Activated CD8-positive, alpha-beta memory T cell treated with anti-CD3 and anti-CD28 coated beads for 24 hours (primary cell): ENCODE measurements at regions not wholly inside any gene's neighbourhood (a gene's known extent, or its start where the extent isn't known, plus 50 kb on each side); places are given as distances from the start of the nearest gene placed in this dataset.
"Not testable (repeated sequence)": the region's sequence is repeated elsewhere in the genome, so short reads cannot be mapped to it uniquely, and the experiment has no call there.

Source experiments
- DNase-seq: peaks from one replicate; pipeline ENCODE4 v3.0.0-alpha.2; 2020

DNA sequence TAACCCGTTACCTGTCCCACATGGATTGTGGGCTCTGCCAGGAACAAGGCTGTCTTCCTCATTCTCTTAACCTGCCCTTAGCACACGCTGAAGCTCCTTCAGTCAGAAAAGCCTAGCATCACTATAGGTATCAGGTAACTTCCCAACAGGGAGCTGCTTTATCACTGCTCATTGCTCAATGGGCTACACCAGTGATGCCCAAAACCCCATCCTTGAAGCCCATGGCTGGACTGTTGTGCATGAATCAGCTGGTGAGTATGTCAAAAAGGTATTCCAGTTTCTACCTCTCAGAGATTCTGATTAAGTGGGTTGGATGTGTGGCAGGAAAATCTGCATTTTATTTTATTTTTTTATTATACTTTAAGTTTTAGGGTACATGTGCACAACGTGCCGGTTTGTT is 362.2 kb downstream of the LRATD1 start:
- no peak for DNase-seq

GRCh38 chr2:14996351-14997014 is 364.0 kb downstream of the LRATD1 start:
- DNase-seq: no peak

- no peak for DNase-seq
These were observed 366.0 kb downstream of the LRATD1 start for GRCh38 chr2:14998546-14998945.

DNA sequence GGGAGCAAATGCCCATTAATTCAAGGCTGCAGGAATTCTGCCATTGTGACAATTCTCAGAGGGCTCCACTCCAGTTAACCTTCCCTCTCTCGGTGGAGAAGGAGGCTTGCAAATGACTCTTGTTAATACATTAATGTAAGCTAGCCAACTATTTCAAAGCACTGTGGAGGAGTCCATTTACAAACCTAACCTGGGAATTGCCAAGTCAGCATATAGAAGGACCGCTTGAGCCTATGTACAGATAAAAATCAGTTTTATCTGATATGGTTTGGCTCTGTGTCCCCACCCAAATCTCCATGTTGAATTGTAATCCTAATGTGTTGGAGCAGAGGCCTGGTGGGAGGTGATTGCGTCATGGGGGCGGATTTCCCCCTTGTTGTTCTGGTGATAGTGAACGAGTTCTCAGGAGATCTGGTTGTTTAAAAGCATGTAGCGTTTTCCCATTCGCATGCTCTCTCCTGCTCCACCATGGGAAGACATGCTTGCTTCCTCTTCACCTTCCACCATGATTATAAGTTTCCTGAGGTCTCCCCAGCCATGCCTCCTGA is 366.7 kb downstream of the LRATD1 start:
- DNase-seq: no peak

DNA sequence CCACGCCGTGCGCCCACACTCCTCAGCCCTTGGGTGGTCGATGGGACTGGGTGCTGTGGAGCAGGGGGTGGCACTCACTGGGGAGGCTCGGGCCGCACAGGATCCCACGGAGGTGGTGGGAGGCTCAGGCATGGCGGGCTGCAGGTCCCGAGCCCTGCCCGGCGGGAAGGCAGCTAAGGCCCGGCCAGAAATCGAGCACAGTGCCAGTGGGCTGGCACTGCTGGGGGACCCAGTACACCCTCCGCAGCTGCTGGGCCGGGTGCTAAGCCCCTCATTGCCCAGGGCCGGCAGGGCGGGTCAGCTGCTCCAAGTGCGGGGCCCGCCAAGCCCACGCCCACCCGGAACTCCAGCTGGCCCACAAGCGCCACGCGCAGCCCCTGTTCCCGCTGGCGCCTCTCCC is 370.0 kb downstream of the LRATD1 start:
- not testable (repeated sequence) for DNase-seq

- DNase-seq: no peak
These were observed 374.1 kb downstream of the LRATD1 start for GRCh38 chr2:15006667-15007066.

DNA sequence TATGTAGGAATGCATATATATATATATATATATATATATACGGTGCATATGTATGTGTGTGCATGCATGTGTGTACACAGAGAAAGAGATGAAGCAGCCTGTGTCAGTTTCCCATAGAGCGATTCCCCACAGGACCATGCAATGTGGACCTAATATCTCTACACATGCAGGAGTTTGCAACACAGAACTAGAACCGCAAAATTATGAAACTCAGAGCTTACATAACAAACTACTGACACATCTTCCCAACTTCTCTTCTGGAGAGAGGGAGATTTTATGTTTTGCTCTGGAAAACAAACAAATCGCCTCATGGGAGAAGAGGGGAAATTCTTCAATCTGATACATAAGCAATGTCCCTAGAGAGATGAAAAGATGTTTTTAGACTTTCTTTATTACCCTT is 377.2 kb downstream of the LRATD1 start:
- DNase-seq: no peak

- no peak for DNase-seq
These were observed 377.8 kb downstream of the LRATD1 start for GRCh38 chr2:15010346-15010745.

DNA sequence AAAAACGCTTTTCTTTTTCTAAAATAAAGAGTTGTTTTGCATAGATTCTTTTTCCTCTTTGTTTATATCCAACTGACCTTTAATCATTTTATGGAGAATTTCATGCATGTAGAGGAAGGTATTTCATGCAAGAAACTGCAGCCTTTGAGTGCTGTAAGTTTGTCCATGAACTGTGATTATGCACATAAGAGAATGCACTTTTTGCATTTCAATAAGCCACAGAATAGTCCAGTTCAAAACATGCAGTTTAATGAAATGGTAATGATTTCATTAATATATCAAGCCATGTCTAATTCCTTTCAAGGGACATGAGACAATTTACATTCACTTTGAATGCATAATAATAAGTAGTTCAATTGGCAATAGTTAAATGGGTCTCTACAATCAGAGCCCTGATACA is 386.3 kb downstream of the LRATD1 start:
- DNase-seq: no peak

DNA sequence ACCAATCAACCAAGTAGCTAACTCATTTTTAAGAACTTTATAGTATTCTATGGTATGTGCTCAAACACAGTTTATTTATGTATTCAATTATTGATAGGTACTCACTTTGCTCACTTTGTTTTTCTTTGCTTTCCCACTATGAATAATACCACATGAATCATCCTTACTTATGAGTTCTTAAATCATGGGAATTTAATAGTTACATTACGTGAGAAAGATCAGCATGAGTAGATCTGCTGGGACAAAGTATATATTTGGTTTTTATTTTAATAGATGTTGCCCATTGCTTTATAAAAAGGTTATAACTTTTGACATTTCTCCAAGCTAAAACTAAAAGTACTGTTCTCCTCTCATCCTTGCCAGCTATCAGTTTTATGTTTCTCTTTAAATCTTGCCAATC is 390.7 kb downstream of the LRATD1 start:
- DNase-seq: no peak

- DNase-seq: no peak
These were observed 395.9 kb downstream of the LRATD1 start for GRCh38 chr2:15028406-15028805.

DNA sequence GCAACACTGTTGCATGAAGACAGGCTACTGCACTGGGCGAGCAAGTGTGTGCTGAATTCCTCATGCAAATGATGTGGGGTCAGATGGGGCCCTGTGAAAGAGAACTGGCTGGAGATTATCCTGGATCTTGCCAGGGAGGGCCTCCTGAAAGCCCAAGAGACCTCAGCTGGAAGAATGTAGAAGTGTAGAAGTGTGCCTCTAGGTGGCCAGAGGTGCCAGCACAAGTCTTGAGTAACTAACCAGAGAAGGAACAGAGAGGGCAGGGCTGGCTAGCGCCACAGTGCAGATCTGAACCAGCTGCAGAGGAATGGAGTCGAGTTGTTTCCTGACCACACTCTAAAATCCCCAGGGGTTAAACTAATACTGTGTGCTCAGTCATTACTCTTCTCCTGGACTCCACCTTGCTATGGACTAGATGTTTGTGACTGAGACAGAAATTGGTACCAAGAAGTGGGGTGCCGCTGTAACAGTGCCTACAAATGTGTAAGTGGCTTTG is 399.3 kb downstream of the LRATD1 start:
- DNase-seq: no peak

GRCh38 chr2:15034246-15034645 is 401.7 kb downstream of the LRATD1 start:
- DNase-seq: no peak

GRCh38 chr2:15034860-15035259 is 402.3 kb downstream of the LRATD1 start:
- no peak for DNase-seq

DNA sequence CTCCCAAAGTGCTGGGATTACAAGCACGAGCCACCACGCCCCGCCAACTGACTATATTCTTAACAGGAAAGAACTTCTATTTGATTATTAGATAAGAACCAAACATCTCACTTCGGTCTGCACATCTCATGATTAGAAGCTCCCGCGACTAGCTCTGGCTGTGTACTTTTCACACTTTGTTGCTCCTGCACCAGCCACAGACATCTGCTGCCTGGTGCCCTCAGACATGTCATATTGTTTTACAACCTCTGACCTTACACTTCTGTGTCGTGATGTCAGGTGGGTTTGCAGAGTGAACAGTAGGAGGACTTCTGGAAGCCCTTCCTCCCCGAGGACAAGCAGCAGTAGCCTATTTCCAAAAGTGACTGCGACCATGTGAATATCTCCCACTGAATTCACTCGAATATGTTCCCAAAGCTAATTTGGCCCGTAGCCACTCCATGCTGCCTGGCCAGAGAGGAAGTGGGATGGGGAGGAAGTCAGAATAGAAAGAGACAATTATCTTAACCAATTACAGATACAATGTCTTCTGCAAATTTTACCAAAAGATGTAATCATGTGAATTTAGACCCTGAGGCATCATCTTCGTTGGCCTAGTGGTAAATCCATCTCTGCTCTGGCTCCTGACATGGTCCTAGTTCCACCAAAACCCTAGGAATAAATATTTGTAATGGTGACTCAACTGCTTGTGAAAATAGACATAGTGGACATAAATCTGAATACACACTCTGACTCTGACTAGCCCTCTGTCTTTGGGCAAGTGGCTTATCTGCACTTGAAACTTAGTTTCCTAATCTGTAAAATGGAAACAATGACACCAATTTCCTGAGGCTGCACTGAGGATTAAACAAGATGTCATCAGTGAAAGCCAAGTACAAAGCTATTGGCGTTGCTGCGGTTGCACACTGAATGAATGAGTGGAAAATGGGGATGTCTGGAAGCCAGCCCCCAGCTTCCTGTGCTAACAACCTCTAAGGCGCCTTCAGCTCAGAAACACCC is 406.1 kb downstream of the LRATD1 start:
- DNase-seq: no peak

DNA sequence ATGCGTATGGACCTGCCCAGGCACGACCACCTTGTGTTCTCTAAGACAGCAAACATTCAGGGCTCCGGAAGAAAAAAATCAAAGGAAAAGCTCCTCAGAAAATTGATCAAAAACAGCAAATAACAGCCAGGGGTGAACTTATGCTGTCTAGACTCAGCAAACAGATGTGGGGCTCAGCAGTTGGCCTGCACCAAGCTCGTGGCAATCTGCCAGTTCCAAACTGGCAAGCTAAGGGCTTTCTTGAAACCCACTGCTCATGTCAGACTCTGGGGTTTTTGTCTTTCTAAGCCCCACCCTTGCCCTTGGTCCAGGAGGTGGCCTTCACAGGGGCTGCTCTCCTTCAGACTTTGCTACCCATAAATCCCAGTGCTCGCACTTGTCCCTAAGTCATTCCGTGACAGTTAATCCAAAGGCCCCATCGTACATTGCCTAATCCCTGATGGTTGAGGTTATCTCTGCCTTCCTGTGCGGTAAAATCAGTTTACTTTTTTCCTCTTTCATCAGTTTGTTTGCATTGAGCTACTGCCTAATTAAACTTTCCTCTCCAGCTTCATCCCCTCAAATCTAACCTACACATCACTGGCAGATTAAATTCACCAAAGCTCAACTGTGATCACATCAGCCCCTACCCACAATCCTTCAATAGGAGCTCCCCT is 408.0 kb downstream of the LRATD1 start:
- no peak for DNase-seq

DNA sequence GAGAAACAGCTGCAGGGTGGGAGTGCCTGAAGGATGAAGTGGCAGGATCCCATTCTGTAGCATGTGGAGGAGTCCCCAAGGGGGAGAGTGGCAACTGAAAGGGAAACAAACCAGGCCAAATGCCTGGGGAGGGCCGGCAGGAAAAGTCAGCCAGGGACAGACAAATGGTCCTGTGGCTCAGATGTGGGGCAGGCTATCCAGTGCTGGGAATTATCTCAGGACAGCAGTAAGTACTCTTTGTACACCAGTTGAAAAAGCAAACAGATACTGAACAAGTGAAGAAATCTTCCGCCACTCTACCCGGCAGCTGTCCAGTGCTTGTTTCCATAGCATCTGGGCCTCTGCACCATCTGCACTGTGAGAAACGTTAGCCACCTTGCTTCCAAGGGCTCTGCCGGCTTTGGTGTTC is 408.9 kb downstream of the LRATD1 start:
- no peak for DNase-seq

- DNase-seq: no peak
These were observed 410.3 kb downstream of the LRATD1 start for GRCh38 chr2:15042801-15043217.

GRCh38 chr2:15043336-15044058 is 411.0 kb downstream of the LRATD1 start:
- no peak for DNase-seq

- DNase-seq: no peak
These were observed 412.5 kb downstream of the LRATD1 start for GRCh38 chr2:15045054-15045453.

DNA sequence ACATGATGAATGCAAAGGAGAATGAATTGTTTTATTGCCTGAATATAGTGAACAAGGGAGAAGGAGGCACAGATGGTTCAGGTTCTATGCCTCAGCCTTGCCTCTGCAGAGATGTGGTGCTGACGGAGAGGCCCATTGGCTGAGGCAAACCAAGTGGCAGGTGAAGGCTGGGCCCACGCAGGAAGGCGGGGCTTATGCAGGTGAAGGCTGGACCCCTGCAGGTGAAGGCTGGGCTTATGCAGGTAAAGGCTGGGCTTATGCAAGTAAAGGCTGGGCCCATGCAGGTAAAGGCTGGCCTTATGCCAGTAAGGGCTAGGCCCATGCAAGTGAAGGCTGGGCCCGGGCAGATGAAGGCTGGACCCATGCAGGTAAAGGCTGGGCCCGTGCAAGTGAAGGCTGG is 414.7 kb downstream of the LRATD1 start:
- DNase-seq: no peak

DNA sequence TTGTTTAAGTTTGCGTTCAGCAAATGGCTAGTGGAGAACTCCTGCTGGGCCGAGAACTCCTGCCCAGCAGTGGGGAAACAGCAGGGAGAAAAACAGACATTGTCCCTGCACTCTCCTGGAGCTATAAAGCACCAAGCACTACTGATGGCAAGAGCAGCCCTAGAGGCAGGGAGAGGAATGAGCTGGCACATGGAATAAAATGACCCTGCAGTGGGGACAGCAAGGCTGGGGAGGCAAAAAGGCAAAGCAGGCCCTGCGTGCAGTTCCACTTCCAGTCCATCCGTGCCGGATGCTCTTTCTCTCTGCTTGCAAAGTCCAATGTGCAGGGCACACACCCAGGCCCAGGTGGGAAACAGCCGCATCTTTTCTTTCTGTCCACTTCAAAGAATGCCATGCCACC is 415.5 kb downstream of the LRATD1 start:
- no peak for DNase-seq
